Frontal cortex (tissue), 3 donors: ENCODE measurements at regions not wholly inside any gene's neighbourhood (a gene's known extent, or its start where the extent isn't known, plus 50 kb on each side); places are given as distances from the start of the nearest gene placed in this dataset.
"Not testable (repeated sequence)": the region's sequence is repeated elsewhere in the genome, so short reads cannot be mapped to it uniquely, and the experiment has no call there.

Source experiments
- DNase-seq, 2 donors: peaks; one replicate each; pipeline ENCODE4 v3.0.0; 2012; ENCODE audit warnings: low spot score in 2 of 2
- FAIRE-seq: peaks from 2 replicates; lab custom pipeline; 2012; peaks lifted over from hg19 to GRCh38; lab: Jason Lieb, UNC
- donor health status: control.
- donor health status: control.
- donor health status: control.

- no peak for DNase-seq
Observed at GRCh38 chr10:23918090-23918723, 290.7 kb upstream of the KIAA1217 start.

GRCh38 chr10:23918839-23919238, 290.1 kb upstream of the KIAA1217 start:
- FAIRE-seq (no peak), DNase-seq (no peak)

More at GRCh38 chr10:23918090-23918723, 290.7 kb upstream of the KIAA1217 start:
- no peak for FAIRE-seq

GRCh38 chr10:23927576-23928325, 281.2 kb upstream of the KIAA1217 start:
- FAIRE-seq (no peak), DNase-seq (no peak)

- FAIRE-seq, DNase-seq: not testable (repeated sequence)
Observed at GRCh38 chr10:23934023-23934422, 274.9 kb upstream of the KIAA1217 start.

- FAIRE-seq = no peak
- DNase-seq = no peak
Observed at GRCh38 chr10:23945845-23946244, 263.1 kb upstream of the KIAA1217 start.

- FAIRE-seq (no peak), DNase-seq (no peak)
Observed at GRCh38 chr10:23951841-23952240, 257.1 kb upstream of the KIAA1217 start.

GRCh38 chr10:23955456-23956225, 253.3 kb upstream of the KIAA1217 start:
- DNase-seq (no peak), FAIRE-seq (no peak)

- FAIRE-seq = no peak
- DNase-seq = no peak
Observed at GRCh38 chr10:23965123-23965522, 243.8 kb upstream of the KIAA1217 start.

- DNase-seq (no peak), FAIRE-seq (no peak)
Observed at GRCh38 chr10:23965880-23966279, 243.1 kb upstream of the KIAA1217 start.

- no peak for DNase-seq
- FAIRE-seq = no peak
Observed at GRCh38 chr10:23966504-23967051, 242.4 kb upstream of the KIAA1217 start.

GRCh38 chr10:23968301-23968700, 240.6 kb upstream of the KIAA1217 start:
- FAIRE-seq (no peak), DNase-seq (no peak)

GRCh38 chr10:23974746-23975272, 234.1 kb upstream of the KIAA1217 start:
- no peak for DNase-seq
- FAIRE-seq = no peak

- FAIRE-seq (no peak), DNase-seq (no peak)
Observed at GRCh38 chr10:23975431-23975830, 233.5 kb upstream of the KIAA1217 start.

GRCh38 chr10:23976275-23976674, 232.7 kb upstream of the KIAA1217 start:
- DNase-seq = no peak
- no peak for FAIRE-seq

GRCh38 chr10:23978317-23978716, 230.6 kb upstream of the KIAA1217 start:
- DNase-seq = no peak
- no peak for FAIRE-seq

GRCh38 chr10:23980094-23980493, 228.8 kb upstream of the KIAA1217 start:
- FAIRE-seq = no peak
- DNase-seq = no peak

- DNase-seq (no peak), FAIRE-seq (no peak)
Observed at GRCh38 chr10:23981520-23982309, 227.2 kb upstream of the KIAA1217 start.

GRCh38 chr10:23984405-23984804, 224.5 kb upstream of the KIAA1217 start:
- not testable (repeated sequence) for DNase-seq, FAIRE-seq

- no peak for DNase-seq
Observed at GRCh38 chr10:23988006-23988405, 220.9 kb upstream of the KIAA1217 start.

More at GRCh38 chr10:23988006-23988405, 220.9 kb upstream of the KIAA1217 start:
- FAIRE-seq = no peak
